Stimulated activated effector memory CD8-positive, alpha-beta T cell treated with anti-CD3 and anti-CD28 coated beads, Interleukin-12 subunit alpha, Interleukin-12 subunit beta, amount 100 ng/mL, for 72 hours (primary cell): ENCODE measurements at regions not wholly inside any gene's neighbourhood (a gene's known extent, or its start where the extent isn't known, plus 50 kb on each side); places are given as distances from the start of the nearest gene placed in this dataset.
"Not testable (repeated sequence)": the region's sequence is repeated elsewhere in the genome, so short reads cannot be mapped to it uniquely, and the experiment has no call there.

Source experiments
- ATAC-seq: fragments of 150-1000 bp; cut with Tn5 transposase; 2 replicates; pipeline ENCODE4 v1.10.0; 2021
- DNase-seq, 2 donors: peaks; one replicate each; pipeline ENCODE4 v3.0.0; 2021 to 2022; ENCODE audit warnings: low spot score in 2 of 2
- H3K27ac Mint-ChIP-seq: one replicate; pipeline ENCODE4 v1.8.0; 2022; ENCODE audit warnings: mild to moderate bottlenecking, mixed read lengths
- H3K36me3 Mint-ChIP-seq: one replicate; pipeline ENCODE4 v1.8.0; 2022; ENCODE audit warnings: mild to moderate bottlenecking, mixed read lengths
- H3K4me1 Mint-ChIP-seq: one replicate; pipeline ENCODE4 v1.8.0; 2022; ENCODE audit warnings: mixed read lengths
- H3K4me3 Mint-ChIP-seq: one replicate; pipeline ENCODE4 v1.8.0; 2022; ENCODE audit warnings: mild to moderate bottlenecking, mixed read lengths
- H3K9me3 Mint-ChIP-seq: one replicate; pipeline ENCODE4 v1.8.0; 2022; ENCODE audit warnings: mixed read lengths

GRCh38 chr2:210818473-210818872, 262.1 kb downstream of the CPS1 start:
- Mint-ChIP-seq H3K27ac (no peak overlapping the region), H3K4me1 (no peaks in the 10 kb centered on the region), H3K9me3 (peaks cover 9% of the 10 kb centered on the region), H3K4me3 (no peak overlapping the region), H3K36me3 (no peaks in the 10 kb centered on the region)
- ATAC-seq (no peak), DNase-seq (no peak)

- Mint-ChIP-seq H3K4me3 (no peak overlapping the region), H3K9me3 (peaks cover 6% of the 10 kb centered on the region), H3K36me3 (no peaks in the 10 kb centered on the region), H3K4me1 (no peaks in the 10 kb centered on the region), H3K27ac (no peak overlapping the region)
- no peak for DNase-seq
- ATAC-seq: peak; percentile 32
These were observed 277.0 kb downstream of the CPS1 start for GRCh38 chr2:210833403-210833802.

- no peak for DNase-seq
- Mint-ChIP-seq H3K36me3 (no peaks in the 10 kb centered on the region), H3K9me3 (peaks cover 13% of the 10 kb centered on the region), H3K4me3 (no peak overlapping the region), H3K27ac (no peak overlapping the region), H3K4me1 (no peaks in the 10 kb centered on the region)
- ATAC-seq: no peak
These were observed 282.6 kb downstream of the CPS1 start for GRCh38 chr2:210839034-210839433.

- H3K4me3 Mint-ChIP-seq: no peak overlapping the region
- H3K4me1 Mint-ChIP-seq: no peaks in the 10 kb centered on the region
- no peaks in the 10 kb centered on the region for H3K36me3 Mint-ChIP-seq
- DNase-seq: no peak
- H3K27ac Mint-ChIP-seq: no peak overlapping the region
- H3K9me3 Mint-ChIP-seq: peaks cover 13% of the 10 kb centered on the region
- ATAC-seq: no peak
These were observed 283.1 kb downstream of the CPS1 start for GRCh38 chr2:210839450-210839849.

- ATAC-seq (no peak), DNase-seq (no peak)
- Mint-ChIP-seq H3K9me3 (peaks cover 11% of the 10 kb centered on the region), H3K4me1 (no peaks in the 10 kb centered on the region), H3K4me3 (no peak overlapping the region), H3K36me3 (no peaks in the 10 kb centered on the region), H3K27ac (no peak overlapping the region)
These were observed 286.5 kb downstream of the CPS1 start for GRCh38 chr2:210842896-210843295.

GRCh38 chr2:210844016-210844415, 287.6 kb downstream of the CPS1 start:
- Mint-ChIP-seq H3K4me3 (no peak overlapping the region), H3K9me3 (peaks cover 11% of the 10 kb centered on the region), H3K4me1 (no peaks in the 10 kb centered on the region), H3K36me3 (no peaks in the 10 kb centered on the region), H3K27ac (no peak overlapping the region)
- no peak for DNase-seq
- no peak for ATAC-seq

GRCh38 chr2:210859314-210859713, 302.9 kb downstream of the CPS1 start:
- DNase-seq: no peak

GRCh38 chr2:210860276-210860675, 303.9 kb downstream of the CPS1 start:
- H3K4me3 Mint-ChIP-seq: no peak overlapping the region
- no peaks in the 10 kb centered on the region for H3K36me3 Mint-ChIP-seq
- ATAC-seq (no peak), DNase-seq (no peak)
- H3K27ac Mint-ChIP-seq: no peak overlapping the region
- H3K9me3 Mint-ChIP-seq: peaks cover 8% of the 10 kb centered on the region
- H3K4me1 Mint-ChIP-seq: no peaks in the 10 kb centered on the region

More at GRCh38 chr2:210859314-210859713, 302.9 kb downstream of the CPS1 start:
- H3K9me3 Mint-ChIP-seq: peaks cover 9% of the 10 kb centered on the region
- no peaks in the 10 kb centered on the region for H3K36me3 Mint-ChIP-seq
- no peak overlapping the region for H3K27ac Mint-ChIP-seq
- no peaks in the 10 kb centered on the region for H3K4me1 Mint-ChIP-seq
- H3K4me3 Mint-ChIP-seq: no peak overlapping the region
- ATAC-seq: no peak

- DNase-seq (no peak), ATAC-seq (no peak)
- H3K4me3 Mint-ChIP-seq: no peak overlapping the region
- H3K4me1 Mint-ChIP-seq: no peaks in the 10 kb centered on the region
- no peaks in the 10 kb centered on the region for H3K36me3 Mint-ChIP-seq
- H3K9me3 Mint-ChIP-seq: peaks cover 7% of the 10 kb centered on the region
- H3K27ac Mint-ChIP-seq: no peak overlapping the region
These were observed 304.8 kb downstream of the CPS1 start for GRCh38 chr2:210861038-210861665.

- ATAC-seq: no peak
- H3K4me1 Mint-ChIP-seq: no peaks in the 10 kb centered on the region
- no peak overlapping the region for H3K27ac Mint-ChIP-seq
- H3K9me3 Mint-ChIP-seq: peaks cover 11% of the 10 kb centered on the region
- H3K36me3 Mint-ChIP-seq: no peaks in the 10 kb centered on the region
- DNase-seq: no peak
- H3K4me3 Mint-ChIP-seq: no peak overlapping the region
These were observed 306.1 kb downstream of the CPS1 start for GRCh38 chr2:210862283-210863065.

- H3K4me1 Mint-ChIP-seq: no peaks in the 10 kb centered on the region
- H3K36me3 Mint-ChIP-seq: no peaks in the 10 kb centered on the region
- DNase-seq (no peak), ATAC-seq (no peak)
- no peak overlapping the region for H3K4me3 Mint-ChIP-seq
- no peak overlapping the region for H3K27ac Mint-ChIP-seq
- H3K9me3 Mint-ChIP-seq: peaks cover 11% of the 10 kb centered on the region
These were observed 306.9 kb downstream of the CPS1 start for GRCh38 chr2:210863283-210863682.

GRCh38 chr2:210871566-210871965, 315.2 kb downstream of the CPS1 start:
- not testable (repeated sequence) for H3K36me3 Mint-ChIP-seq, ATAC-seq, H3K27ac Mint-ChIP-seq, H3K4me1 Mint-ChIP-seq, DNase-seq, H3K4me3 Mint-ChIP-seq
- H3K9me3 Mint-ChIP-seq: peaks cover 22% of the 10 kb centered on the region

- peaks cover 17% of the 10 kb centered on the region for H3K9me3 Mint-ChIP-seq
- no peaks in the 10 kb centered on the region for H3K36me3 Mint-ChIP-seq
- no peak overlapping the region for H3K27ac Mint-ChIP-seq
- ATAC-seq: no peak
- no peak overlapping the region for H3K4me3 Mint-ChIP-seq
- H3K4me1 Mint-ChIP-seq: no peaks in the 10 kb centered on the region
- no peak for DNase-seq
These were observed 317.2 kb downstream of the CPS1 start for GRCh38 chr2:210873631-210874030.

GRCh38 chr2:210884227-210884626, 327.8 kb downstream of the CPS1 start:
- no peak overlapping the region for H3K4me3 Mint-ChIP-seq
- peaks cover 21% of the 10 kb centered on the region for H3K9me3 Mint-ChIP-seq
- no peak overlapping the region for H3K27ac Mint-ChIP-seq
- H3K36me3 Mint-ChIP-seq: no peaks in the 10 kb centered on the region
- ATAC-seq (no peak), DNase-seq (no peak)
- H3K4me1 Mint-ChIP-seq: no peaks in the 10 kb centered on the region

GRCh38 chr2:210888035-210888434, 331.6 kb downstream of the CPS1 start:
- Mint-ChIP-seq H3K36me3 (no peaks in the 10 kb centered on the region), H3K27ac (no peak overlapping the region)

GRCh38 chr2:210895132-210895531, 338.7 kb downstream of the CPS1 start:
- no peak for DNase-seq
- Mint-ChIP-seq H3K27ac (no peak overlapping the region), H3K9me3 (peaks cover 13% of the 10 kb centered on the region), H3K4me1 (no peaks in the 10 kb centered on the region), H3K36me3 (no peaks in the 10 kb centered on the region), H3K4me3 (no peak overlapping the region)
- no peak for ATAC-seq

More at GRCh38 chr2:210888035-210888434, 331.6 kb downstream of the CPS1 start:
- no peak for ATAC-seq
- DNase-seq: no peak
- no peak overlapping the region for H3K4me3 Mint-ChIP-seq
- no peaks in the 10 kb centered on the region for H3K4me1 Mint-ChIP-seq
- peaks cover 24% of the 10 kb centered on the region for H3K9me3 Mint-ChIP-seq
